GM12875 (cell line): ENCODE measurements at regions not wholly inside any gene's neighbourhood (a gene's known extent, or its start where the extent isn't known, plus 50 kb on each side); places are given as distances from the start of the nearest gene placed in this dataset.

Experiments
- H3K4me3 ChIP-seq: one replicate; pipeline ENCODE4 v1.5.1; 2011; ENCODE audit warnings: low read depth, low read length, control low read depth
- CTCF ChIP-seq: IDR thresholded peaks from 2 replicates; pipeline ENCODE4 v1.5.1; 2011; ENCODE audit warnings: low read depth, mild to moderate bottlenecking, control low read depth, inconsistent platforms, low read length, moderate library complexity, borderline replicate concordance; ENCODE audit not compliant: insufficient read depth

GRCh38 chr5:35370871-35371270, 140.6 kb upstream of the PRLR start:
- no peak for TF ChIP-seq CTCF
- no peak overlapping the region for H3K4me3 ChIP-seq

GRCh38 chr5:35369965-35370790, 139.9 kb upstream of the PRLR start:
- H3K4me3 ChIP-seq: no peak overlapping the region
- no peak for TF ChIP-seq CTCF

GRCh38 chr5:35367526-35367925, 137.2 kb upstream of the PRLR start:
- H3K4me3 ChIP-seq: no peak overlapping the region
- TF ChIP-seq CTCF: no peak

- no peak overlapping the region for H3K4me3 ChIP-seq
- no peak for TF ChIP-seq CTCF
These were observed 135.5 kb upstream of the PRLR start for GRCh38 chr5:35365758-35366157.

- no peak for TF ChIP-seq CTCF
- H3K4me3 ChIP-seq: no peak overlapping the region
These were observed 134.1 kb upstream of the PRLR start for GRCh38 chr5:35364350-35364749.

GRCh38 chr5:35363387-35363965, 133.2 kb upstream of the PRLR start:
- TF ChIP-seq CTCF: no peak
- H3K4me3 ChIP-seq: no peak overlapping the region

GRCh38 chr5:35362772-35363171, 132.5 kb upstream of the PRLR start:
- no peak overlapping the region for H3K4me3 ChIP-seq
- no peak for TF ChIP-seq CTCF
